HG03045 (cell line): ENCODE measurements at regions not wholly inside any gene's neighbourhood (a gene's known extent, or its start where the extent isn't known, plus 50 kb on each side); places are given as distances from the start of the nearest gene placed in this dataset.
"Not testable (repeated sequence)": the region's sequence is repeated elsewhere in the genome, so short reads cannot be mapped to it uniquely, and the experiment has no call there.

Experiments used
- ATAC-seq: cut with Tn5 transposase; IDR thresholded peaks from one replicate; pipeline ENCODE4 v1.9.1; 2021; ENCODE audit warnings: mild to moderate bottlenecking, moderate library complexity; ENCODE audit not compliant: unreplicated experiment

DNA sequence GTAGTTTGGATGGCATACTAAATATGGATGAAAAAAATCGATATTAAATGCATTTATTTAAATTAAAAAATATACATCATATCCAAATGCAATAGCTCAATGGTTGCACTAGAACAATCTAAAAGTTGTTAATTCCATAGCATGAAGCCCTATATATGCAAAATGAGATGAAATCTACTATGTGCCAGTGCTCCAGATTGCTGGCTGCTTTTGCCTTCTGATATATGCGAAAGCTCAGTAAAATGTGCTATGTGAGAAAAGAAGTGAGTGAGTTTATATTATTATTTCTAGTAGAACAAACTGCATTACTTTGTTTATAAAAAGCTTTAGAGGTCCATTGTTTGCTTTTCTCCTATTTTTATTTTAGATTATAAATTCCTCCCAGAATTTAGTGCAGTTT lies 186.7 kb downstream of the MAT2B start:
- ATAC-seq = no peak

DNA sequence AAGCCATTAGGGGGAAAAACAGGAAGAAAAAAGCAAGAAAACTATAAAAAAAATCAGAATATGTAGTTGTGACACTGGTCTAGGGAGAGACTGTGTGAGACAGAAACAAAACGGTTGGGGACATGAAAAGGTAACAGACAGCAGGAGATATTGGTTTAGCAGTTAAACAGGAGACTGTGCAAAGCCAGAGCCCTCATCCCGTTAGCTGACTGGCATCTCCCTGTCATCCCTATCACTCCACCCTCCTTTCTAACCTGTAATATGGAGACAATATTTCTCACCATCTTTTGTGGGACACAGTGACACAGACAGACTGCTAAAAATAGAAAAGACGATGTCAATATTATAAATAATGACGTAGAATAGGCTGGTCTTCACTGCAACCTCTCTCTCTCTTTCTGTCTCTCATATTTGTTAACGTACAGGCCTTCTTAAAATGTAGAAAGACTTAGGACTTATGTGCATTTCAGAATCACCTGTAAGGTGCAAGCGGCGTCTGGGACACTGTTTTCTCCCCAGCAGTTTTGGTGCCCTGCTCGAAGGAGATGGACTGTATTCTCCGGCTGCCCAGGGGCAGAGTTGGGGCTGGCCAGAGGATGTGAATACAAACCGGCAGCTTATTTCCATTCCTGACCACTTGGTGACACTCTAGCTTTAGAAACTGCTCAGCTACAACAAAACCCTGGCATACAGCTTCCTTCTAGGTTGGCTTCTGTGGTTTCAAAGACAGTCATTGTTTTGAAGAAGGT lies 190.6 kb downstream of the MAT2B start:
- ATAC-seq = peak; percentile 89

DNA sequence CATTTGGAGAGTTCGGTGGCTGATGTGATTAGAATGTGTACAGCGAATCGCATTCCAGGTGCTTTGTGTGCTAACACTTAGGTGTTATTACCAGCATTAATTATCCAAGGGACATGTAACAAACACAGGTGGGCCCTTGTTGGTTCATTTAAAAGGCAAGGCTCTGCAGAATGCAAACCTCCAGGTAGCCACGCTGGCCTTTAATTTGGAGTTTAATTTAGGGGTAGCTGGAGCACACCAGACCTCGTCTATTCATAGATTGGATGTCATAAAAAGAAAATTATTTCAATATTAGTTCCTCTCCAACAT lies 191.1 kb downstream of the MAT2B start:
- no peak for ATAC-seq

DNA sequence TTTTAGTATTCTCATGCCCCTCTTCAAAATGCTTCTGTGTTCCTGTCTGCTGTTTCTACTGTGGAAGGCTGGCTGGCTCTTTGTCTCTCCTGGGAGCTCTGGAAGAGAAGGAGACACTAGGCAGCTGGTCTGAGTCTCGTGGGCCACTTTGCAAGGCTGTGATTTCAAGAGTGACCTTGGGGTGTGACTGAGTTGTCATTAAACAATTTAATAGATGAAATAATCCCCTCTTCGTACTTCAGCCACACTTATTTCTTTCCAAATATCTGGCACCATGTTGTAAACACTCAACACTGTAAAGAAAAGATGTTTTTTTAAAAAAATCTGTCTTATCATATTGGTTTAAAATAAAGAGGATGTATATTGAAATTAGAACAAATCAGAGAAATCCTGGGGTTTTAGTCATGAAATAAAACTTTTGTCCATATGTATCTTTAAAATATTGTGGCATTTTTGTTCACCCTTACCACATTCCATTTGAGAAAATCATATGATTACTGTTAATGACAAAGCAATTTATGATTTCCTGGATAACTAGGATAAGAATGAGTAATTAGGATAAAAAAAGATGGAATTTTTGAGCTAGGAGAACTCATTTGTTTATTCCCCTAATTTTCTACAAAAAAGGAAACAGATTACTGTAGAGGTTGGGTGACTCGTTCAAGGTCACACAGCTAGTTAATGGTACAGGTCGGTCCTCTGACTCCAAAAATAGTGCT lies 200.8 kb downstream of the MAT2B start:
- ATAC-seq = no peak

DNA sequence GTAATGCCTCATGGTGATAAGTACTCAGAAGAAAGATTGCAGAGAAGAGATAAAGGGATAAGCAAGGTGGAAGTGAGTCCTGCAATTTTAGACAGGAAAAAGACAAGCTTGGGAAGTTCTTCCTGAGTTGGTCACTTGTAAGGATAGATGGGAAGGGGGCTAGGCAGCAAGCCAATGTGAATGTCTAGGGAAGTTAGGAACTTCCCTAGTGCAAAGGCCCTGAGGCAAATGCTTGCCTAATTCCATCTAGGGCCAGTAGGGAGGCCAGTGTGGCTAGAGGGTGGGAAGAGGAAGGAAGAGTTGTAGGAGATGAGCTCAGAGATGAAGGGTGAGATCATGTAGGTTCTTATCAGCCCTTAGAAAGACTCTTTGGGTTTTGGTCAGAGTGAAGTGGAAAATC lies 206.6 kb downstream of the MAT2B start:
- ATAC-seq = no peak

DNA sequence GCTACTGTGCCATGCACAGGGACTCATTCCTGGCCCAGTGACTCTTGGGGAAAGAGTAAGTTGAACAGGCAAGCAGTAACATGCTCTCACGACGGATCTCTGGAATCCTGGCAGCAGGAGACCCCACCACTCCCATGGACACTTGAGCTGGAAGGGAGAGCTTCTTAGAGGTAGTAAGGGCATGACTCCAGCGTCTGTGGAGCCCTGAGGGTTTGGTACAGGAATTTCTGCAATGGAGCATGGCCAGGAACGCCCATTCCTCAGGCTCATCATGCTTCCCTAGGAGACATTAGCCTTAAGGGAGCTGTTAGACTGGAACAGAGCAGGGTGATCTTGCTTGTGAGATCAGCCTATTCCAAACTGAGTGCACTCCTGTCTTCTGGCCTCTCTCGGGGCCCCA lies 212.9 kb downstream of the MAT2B start:
- no peak for ATAC-seq

DNA sequence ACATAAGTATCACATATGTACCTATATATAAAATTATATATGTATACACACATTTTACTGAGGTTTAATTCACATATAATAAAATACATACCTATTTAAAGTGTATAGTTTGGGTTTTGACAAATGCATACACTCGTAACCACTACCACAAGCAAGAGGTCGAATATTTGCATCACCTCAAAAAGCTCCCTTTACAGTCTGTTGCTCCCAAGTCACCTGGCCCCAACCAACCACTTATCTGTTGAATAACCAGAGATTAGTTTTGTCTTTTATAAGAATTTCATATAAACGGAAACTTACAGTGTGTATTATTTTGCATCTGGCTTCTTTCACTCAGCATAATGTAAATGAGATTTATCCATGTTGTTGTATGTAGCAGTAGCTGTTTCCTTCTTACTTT lies 218.9 kb downstream of the MAT2B start:
- no peak for ATAC-seq

DNA sequence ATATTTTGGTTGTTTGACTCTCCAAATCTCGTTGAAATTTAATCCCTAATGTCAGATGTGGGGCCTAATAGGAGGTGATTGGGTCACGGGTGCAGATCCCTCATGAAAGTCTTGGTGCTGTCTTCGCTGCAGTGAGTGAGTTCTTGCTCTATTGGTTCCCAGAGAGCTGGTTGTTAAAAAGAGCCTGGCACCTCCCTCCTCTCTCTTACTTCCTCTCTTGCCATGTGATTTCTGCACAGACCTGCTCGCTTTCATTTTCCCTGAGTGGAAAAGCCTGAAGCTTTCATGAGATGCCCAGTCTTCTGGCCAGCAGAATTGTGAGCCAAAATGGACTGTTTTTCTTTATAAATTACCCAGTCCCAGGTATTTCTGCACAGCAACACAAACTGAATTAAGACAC lies 221.6 kb downstream of the MAT2B start:
- peak; percentile 93 for ATAC-seq

DNA sequence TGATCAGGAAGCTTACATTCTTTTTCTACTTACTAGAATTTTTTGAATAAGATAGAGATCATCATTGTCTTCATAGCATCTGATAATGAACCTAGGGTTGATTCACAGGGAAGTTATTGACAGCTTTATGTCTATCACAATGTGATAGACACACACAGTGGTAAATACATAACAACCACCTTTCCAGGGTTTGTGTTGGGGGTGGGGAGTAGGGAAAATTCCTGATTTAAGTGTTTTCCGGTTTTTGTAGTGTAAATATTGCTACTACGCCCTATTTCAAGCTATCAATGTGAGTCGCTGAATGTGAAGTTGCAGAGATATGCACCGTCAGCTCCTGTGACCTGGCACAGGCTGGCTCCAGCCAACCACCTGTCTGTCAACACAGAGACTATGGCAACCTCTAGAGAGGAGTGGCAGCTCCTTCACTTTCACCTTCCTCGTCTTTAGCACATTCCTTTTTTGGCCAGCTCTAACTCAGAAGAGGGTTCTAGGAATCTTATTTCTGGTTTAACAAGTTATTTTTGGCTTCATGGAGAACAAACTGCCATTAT lies 224.9 kb downstream of the MAT2B start:
- ATAC-seq = no peak

DNA sequence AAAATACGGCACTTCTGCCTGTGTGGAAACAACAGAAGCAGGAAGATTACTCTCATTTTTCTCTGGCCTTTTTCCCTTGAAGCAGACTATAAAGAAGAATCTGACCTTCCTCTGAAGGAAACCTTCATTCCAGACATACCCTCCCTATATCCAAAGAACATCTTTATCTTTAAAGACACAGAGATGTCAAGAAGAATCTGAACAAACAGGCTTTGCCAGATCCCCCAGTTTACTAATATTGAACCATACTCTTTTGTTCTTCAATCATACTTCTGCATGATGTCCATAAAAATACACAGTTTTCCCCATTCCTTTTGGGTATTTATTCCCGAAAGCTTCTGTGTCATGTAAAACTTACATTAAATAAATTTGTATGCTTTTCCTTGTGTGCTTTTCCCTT lies 225.8 kb downstream of the MAT2B start:
- no peak for ATAC-seq

DNA sequence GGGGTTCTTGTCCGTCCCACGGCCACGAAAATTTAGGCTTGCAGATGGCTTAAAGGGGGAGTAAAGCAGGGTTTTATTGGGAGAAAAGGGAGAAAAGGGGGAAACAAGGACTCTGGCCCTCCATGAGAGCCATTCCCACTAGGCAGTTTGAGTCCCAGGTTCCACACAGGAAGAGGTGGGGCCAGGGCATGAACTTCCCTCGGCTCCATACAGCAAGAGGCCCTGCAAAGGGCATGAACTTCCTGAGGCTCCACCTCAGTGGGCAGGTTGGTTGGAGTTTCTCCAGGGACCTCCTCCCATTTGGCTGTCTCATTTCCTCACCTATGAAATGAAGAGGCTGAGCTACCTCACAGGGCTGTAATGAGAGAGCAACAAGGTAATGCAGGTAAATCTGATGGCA lies 229.7 kb downstream of the MAT2B start:
- no peak for ATAC-seq

DNA sequence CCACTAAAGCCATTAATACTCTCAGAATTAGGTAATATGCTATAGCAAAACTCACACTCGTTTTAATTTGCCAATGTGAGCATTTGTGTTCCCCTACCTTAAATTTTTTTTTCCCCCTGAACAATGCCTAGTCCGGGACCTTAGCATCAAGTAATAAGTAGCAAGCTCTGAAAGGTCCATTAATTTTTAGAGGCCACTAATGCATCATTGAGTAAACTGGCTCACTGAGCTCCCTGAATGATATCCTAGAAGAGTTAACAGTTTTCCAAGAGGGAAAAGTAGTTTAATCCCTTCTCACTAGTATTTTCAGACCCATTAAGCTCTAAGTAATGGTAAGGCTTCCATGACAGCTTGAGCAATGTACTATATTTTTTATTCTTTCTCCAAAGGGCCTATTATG lies 242.2 kb downstream of the MAT2B start:
- no peak for ATAC-seq

DNA sequence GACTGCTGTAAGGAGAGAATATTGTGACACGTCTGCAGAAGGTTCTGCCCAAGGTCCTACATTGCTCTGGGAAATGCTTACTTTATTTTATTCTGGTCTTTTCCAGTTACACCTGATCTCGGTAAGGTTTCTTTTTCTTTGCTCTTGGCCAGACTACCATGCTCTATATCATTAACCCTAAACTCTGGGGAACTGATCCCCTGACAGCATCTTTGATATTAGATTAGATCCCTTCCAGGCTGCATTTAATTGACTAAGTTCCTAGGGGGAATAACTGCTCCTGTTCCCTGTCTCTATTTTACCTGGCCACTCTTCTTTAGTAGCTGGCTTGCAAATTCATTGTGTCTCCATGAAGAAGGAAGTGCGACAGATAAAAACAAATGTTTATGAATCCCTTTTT lies 243.5 kb downstream of the MAT2B start:
- no peak for ATAC-seq

DNA sequence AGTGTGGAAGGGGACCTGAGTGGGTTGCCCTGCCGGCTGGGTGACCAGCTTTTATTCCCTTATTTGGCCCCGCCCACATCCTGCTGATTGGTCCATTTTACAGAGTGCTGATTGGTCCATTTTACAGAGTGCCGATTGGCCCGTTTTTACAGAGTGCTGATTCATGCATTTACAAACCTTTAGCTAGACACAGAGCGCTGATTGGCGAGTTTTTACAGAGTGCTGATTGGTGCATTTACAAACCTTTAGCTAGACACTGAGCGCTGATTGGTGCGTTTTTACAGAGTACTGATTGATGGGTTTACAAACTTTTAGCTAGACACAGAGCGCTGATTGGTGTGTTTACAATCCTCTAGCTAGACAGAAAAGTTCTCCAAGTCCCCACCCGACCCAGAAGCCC lies 245.0 kb downstream of the MAT2B start:
- ATAC-seq = not testable (repeated sequence)

DNA sequence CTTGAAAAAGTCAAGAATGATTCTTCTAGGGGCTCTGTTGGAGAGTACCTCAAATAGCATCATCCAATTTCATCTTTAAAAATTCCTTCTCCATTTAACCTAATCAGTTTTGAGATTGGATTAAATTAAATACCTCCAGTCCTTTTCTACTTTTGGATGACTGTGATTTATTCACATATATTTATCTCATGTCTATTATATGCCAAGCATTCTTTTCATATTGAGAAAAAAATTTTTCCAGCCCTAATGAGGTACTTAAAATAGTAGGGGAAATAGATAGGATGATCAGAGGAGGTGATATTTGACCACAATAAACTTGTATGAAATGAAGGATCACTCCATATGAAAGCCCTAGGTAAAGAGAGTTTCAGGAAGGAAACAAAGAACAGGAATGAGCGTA lies 250.1 kb downstream of the MAT2B start:
- no peak for ATAC-seq

DNA sequence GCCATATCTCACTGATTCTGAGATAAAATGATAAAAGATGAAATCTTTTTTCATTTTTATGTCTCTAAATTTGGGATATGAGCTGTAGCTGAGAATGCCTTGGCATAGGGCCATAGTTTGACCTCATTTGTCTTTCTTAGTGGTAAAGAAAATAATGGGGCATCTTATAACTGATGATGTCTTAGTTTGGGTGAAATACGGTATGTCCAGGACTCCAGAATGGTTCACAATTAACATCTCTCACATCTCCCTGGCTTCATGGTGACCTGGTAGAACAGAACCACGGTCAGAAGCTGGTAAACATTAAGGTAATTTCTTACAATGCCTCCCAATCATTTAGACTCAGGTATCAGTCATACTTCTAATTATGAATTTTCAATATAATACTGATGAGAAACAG lies 250.8 kb downstream of the MAT2B start:
- no peak for ATAC-seq

DNA sequence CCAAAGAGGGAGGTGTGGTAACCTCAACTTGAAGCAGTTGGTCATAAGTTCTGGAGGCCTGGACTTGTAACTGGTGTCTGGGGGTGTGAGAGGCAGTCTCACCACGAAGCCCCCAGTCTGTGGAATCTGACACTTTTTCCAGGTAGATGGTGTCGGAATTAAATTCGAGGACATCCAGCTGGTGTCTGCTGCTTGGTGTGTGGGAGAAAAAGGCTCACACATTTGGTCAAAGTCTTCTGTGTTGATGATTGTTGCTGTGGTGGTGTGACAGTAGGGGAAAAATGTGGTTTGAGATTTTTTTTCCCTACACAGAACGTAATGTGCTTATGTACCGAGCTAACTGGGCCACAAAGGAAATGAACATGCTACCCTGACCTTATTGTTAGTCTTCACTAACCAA lies 251.9 kb downstream of the MAT2B start:
- ATAC-seq = no peak

DNA sequence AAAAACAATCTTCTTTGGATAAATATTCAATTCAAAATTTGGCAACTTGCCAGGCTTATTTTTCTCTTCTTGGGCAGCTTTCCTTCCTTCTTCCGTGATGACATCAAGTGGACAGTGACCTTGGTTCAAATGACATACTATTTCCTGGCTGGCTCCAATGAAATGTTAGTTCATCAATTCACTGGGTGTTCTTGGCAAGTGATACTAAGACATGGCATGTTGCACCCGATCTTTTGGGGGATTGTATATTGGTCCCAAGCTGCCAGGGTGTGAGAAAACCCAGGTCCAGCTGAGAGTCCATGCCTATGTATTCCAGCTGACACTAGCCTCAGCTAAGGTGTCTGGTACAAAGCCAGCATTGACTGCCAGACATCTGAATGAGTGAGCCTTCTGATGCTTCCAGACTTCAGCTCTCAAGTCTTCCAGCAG lies 252.9 kb downstream of the MAT2B start:
- no peak for ATAC-seq

DNA sequence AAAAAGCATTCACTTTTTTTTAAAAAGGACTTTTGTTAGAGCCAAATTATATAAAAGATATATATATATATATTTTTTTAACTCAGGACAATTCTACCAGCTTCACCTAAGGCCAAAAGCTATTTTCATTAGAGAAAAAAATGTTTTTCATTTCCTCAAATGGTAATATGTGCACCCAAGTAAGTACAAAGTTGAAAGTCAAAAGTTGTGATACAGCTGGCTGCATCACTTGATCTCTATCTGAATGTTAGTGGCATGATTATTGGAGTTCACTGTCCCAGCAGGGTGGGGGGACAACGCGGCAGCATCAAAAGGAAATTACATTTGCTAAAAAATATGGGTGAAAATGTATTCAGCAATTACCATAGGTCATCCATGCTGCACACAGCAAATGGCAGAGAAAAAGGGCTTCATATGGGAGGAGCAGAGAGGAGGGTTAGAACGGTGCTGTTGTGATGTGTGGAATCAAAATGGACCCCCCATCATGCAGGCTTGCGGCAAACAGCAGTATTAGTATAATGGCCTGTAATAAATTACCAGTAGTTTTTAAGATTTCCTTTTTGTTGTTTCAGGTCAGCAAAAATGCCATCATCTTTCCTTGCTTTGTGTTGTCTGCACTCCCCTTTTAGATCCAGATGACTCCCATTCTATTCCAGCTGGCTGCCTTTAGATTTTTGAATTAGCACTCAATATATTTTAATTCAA lies 253.7 kb downstream of the MAT2B start:
- no peak for ATAC-seq

DNA sequence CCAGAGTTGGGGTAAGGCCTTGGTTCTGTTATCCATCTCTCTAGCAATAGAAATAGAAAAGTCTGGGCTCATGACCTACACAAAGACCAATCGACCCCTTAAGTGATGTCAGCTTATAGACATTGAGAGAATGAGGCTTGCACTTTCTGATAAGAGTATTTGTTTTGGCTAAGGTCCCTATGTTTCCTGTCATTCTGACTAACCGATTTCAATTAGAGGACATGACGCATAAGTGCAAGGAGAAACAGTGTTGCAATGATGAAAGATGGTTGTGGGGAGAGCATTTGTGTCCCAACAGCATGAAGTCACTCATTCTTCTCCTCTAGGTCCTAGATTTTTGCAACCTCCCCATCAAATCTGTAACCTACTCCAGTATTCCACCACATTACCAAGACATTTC lies 255.1 kb downstream of the MAT2B start:
- ATAC-seq = no peak

DNA sequence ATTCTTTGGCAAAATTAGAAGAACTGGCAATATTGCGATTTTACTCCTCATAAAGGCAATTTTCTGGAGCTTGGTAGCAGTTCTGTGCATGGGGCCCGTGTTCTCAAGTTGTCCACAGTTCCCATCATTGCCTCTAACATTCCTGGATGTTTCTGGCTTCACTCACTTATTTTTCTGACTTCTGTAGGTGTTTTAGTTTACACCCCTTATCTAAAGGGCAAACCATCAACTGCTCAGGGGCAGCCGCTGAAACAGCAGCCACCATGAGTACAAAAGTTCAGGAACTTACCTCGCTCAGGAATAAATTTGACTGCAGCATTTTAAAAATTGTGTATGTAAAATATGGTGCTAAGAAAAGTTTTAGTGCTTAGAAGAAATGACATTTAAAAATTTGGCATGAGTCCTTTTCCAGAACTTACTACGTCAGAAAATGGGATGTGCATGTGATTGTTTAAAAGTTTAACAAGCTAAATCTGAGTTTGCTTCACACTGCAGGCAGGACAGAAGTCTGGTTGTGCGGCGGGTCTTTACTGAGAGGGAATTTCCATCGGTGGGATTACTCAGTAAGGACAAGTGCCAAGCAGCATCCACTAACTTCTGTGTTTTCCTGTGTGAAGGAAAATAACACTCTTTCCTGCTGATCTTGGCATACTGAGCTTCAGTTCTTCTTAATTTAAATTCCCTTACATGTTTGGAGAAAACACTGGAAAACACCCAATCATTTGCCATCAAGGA lies 261.7 kb downstream of the MAT2B start:
- ATAC-seq = no peak
